ENCODE measurements at regions not wholly inside any gene's neighbourhood (a gene's known extent, or its start where the extent isn't known, plus 50 kb on each side); places are given as distances from the start of the nearest gene placed in this dataset.

- intact Hi-C loops (cut with DNase I; ENCODE audit: low total_unique reads): no loop called here
- no peaks in the 10 kb centered on the region for H3K36me3 ChIP-seq
- no peak overlapping the region for H3K4me3 ChIP-seq
- H3K9me3 ChIP-seq: no peaks in the 10 kb centered on the region
- TF ChIP-seq POLR2A (IDR thresholded peaks at IDR 0.05): no peak
- DNase-seq: no peak
- in situ Hi-C loops (cut with MboI; ENCODE audit: low pct_ligation_motif_present in 1 of 4, low pct_unique_long_range_greater_than_20kb in 1 of 4, low sequenced_read_pairs in 3 of 4): no loop called here
- H3K27ac ChIP-seq: no peak overlapping the region
- WGBS, 2 donors (ENCODE audit: low coverage in 1 of 2): 77 to 80% methylated on average over 1 of the region's 1 CpG
- no peaks in the 10 kb centered on the region for H3K27me3 ChIP-seq
- no peaks in the 10 kb centered on the region for H3K4me1 ChIP-seq
These were observed 168.8 kb upstream of the GLI3 start for GRCh38 chr7:42405782-42406181.

- Histone ChIP-seq H3K9me3 (no peaks in the 10 kb centered on the region), H3K27me3 (no peaks in the 10 kb centered on the region), H3K27ac (no peak overlapping the region), H3K4me3 (no peak overlapping the region), H3K36me3 (no peaks in the 10 kb centered on the region), H3K4me1 (no peaks in the 10 kb centered on the region)
- intact Hi-C loops (cut with DNase I; ENCODE audit: low total_unique reads) (no loop called here), in situ Hi-C loops (cut with MboI; ENCODE audit: low pct_ligation_motif_present in 1 of 4, low pct_unique_long_range_greater_than_20kb in 1 of 4, low sequenced_read_pairs in 3 of 4) (no loop called here)
- TF ChIP-seq CTCF (IDR thresholded peaks at IDR 0.05) (no peak), EP300 (IDR thresholded peaks at IDR 0.05; ENCODE audit: low read depth) (no peak), POLR2A (IDR thresholded peaks at IDR 0.05) (no peak), POLR2AphosphoS5 (IDR thresholded peaks at IDR 0.05) (no peak)
- no peak for DNase-seq
- WGBS, 2 donors (ENCODE audit: low coverage in 1 of 2): 73% methylated on average over 1 of the region's 1 CpG; no CpG with 5 or more reads in 1 of the 2 donors
These were observed 166.8 kb upstream of the GLI3 start for GRCh38 chr7:42403831-42404230.

- in situ Hi-C loops (cut with MboI; ENCODE audit: low pct_ligation_motif_present in 1 of 4, low pct_unique_long_range_greater_than_20kb in 1 of 4, low sequenced_read_pairs in 3 of 4): no loop called here
These were observed 164.0 kb upstream of the GLI3 start for GRCh38 chr7:42400961-42401360.

GRCh38 chr7:42400211-42400772 lies 163.3 kb upstream of the GLI3 start:
- Histone ChIP-seq H3K4me1 (no peaks in the 10 kb centered on the region), H3K36me3 (no peaks in the 10 kb centered on the region), H3K4me3 (no peak overlapping the region), H3K9me3 (no peaks in the 10 kb centered on the region), H3K27ac (no peak overlapping the region), H3K27me3 (no peaks in the 10 kb centered on the region)
- in situ Hi-C loops (cut with MboI; ENCODE audit: low pct_ligation_motif_present in 1 of 4, low pct_unique_long_range_greater_than_20kb in 1 of 4, low sequenced_read_pairs in 3 of 4): no loop called here
- 83 to 90% methylated on average over 4 of the region's 4 CpGs for WGBS, 2 donors (ENCODE audit: low coverage in 1 of 2)
- DNase-seq: no peak
- TF ChIP-seq EP300 (IDR thresholded peaks at IDR 0.05; ENCODE audit: low read depth): no peak
- no peak for TF ChIP-seq POLR2AphosphoS5 (IDR thresholded peaks at IDR 0.05)
- no peak for TF ChIP-seq POLR2A (IDR thresholded peaks at IDR 0.05)
- TF ChIP-seq CTCF (IDR thresholded peaks at IDR 0.05): no peak
- intact Hi-C loops (cut with DNase I; ENCODE audit: low total_unique reads): no loop called here

More at GRCh38 chr7:42400961-42401360, 164.0 kb upstream of the GLI3 start:
- no peak overlapping the region for H3K4me3 ChIP-seq
- no peaks in the 10 kb centered on the region for H3K27me3 ChIP-seq
- TF ChIP-seq POLR2AphosphoS5 (IDR thresholded peaks at IDR 0.05): no peak
- no peak for TF ChIP-seq POLR2A (IDR thresholded peaks at IDR 0.05)
- no peak for TF ChIP-seq CTCF (IDR thresholded peaks at IDR 0.05)
- TF ChIP-seq EP300 (IDR thresholded peaks at IDR 0.05; ENCODE audit: low read depth): no peak
- DNase-seq: no peak
- 84 to 93% methylated on average over 3 to 7 of the region's 7 CpGs for WGBS, 2 donors (ENCODE audit: low coverage in 1 of 2)
- no peak overlapping the region for H3K27ac ChIP-seq
- intact Hi-C loops (cut with DNase I; ENCODE audit: low total_unique reads): no loop called here
- no peaks in the 10 kb centered on the region for H3K9me3 ChIP-seq
- H3K4me1 ChIP-seq: no peaks in the 10 kb centered on the region
- no peaks in the 10 kb centered on the region for H3K36me3 ChIP-seq

GRCh38 chr7:42395607-42396006 lies 158.6 kb upstream of the GLI3 start:
- H3K4me1 ChIP-seq: no peaks in the 10 kb centered on the region
- no peak overlapping the region for H3K4me3 ChIP-seq
- in situ Hi-C loops (cut with MboI; ENCODE audit: low pct_ligation_motif_present in 1 of 4, low pct_unique_long_range_greater_than_20kb in 1 of 4, low sequenced_read_pairs in 3 of 4) (no loop called here), intact Hi-C loops (cut with DNase I; ENCODE audit: low total_unique reads) (no loop called here)
- H3K27me3 ChIP-seq: no peaks in the 10 kb centered on the region
- TF ChIP-seq EP300 (IDR thresholded peaks at IDR 0.05; ENCODE audit: low read depth) (no peak), CTCF (IDR thresholded peaks at IDR 0.05) (no peak), POLR2AphosphoS5 (IDR thresholded peaks at IDR 0.05) (no peak), POLR2A (IDR thresholded peaks at IDR 0.05) (no peak)
- H3K9me3 ChIP-seq: no peaks in the 10 kb centered on the region
- no peaks in the 10 kb centered on the region for H3K36me3 ChIP-seq
- H3K27ac ChIP-seq: no peak overlapping the region
- DNase-seq: no peak

Measured in transverse colon (tissue), 4 donors.